HL-60 (cell line): ENCODE measurements at regions not wholly inside any gene's neighbourhood (a gene's known extent, or its start where the extent isn't known, plus 50 kb on each side); places are given as distances from the start of the nearest gene placed in this dataset.

Source experiments
- CTCF ChIP-seq: IDR thresholded peaks from one replicate; pipeline ENCODE4 v1.5.1; 2011; ENCODE audit warnings: low read length, control low read depth, inconsistent platforms; ENCODE audit not compliant: insufficient read depth
- REST ChIP-seq: IDR thresholded peaks from 2 replicates; pipeline ENCODE4 v1.6.1; 2012; ENCODE audit warnings: low read depth; ENCODE audit not compliant: insufficient replicate concordance
- SPI1 ChIP-seq: IDR thresholded peaks from 2 replicates; pipeline ENCODE4 v1.6.1; 2012; ENCODE audit warnings: low read depth, mild to moderate bottlenecking, borderline replicate concordance

GRCh38 chr2:198382811-198383210 is 578.4 kb downstream of the PLCL1 start:
- TF ChIP-seq CTCF (no peak), REST (no peak), SPI1 (no peak)
